Kidney epithelial cell (primary cell): ENCODE measurements at regions not wholly inside any gene's neighbourhood (a gene's known extent, or its start where the extent isn't known, plus 50 kb on each side); places are given as distances from the start of the nearest gene placed in this dataset.
"Not testable (repeated sequence)": the region's sequence is repeated elsewhere in the genome, so short reads cannot be mapped to it uniquely, and the experiment has no call there.

Experiments
- DNase-seq: peaks from one replicate; pipeline ENCODE4 v3.0.0-alpha.2; 2010; ENCODE audit warnings: low read depth
- H3K27me3 ChIP-seq: 2 replicates; pipeline ENCODE4 v1.6.0; 2011; ENCODE audit warnings: low read length; ENCODE audit not compliant: control insufficient read depth, insufficient read depth
- H3K36me3 ChIP-seq: 2 replicates; pipeline ENCODE4 v1.5.1; 2011; ENCODE audit warnings: low read length; ENCODE audit not compliant: control insufficient read depth, insufficient read depth
- H3K4me3 ChIP-seq: 2 replicates; pipeline ENCODE4 v1.5.1; 2011; ENCODE audit warnings: low read depth, mild to moderate bottlenecking, control low read depth, low read length
- CTCF ChIP-seq: IDR thresholded peaks from 2 replicates; pipeline ENCODE4 v1.5.1; 2011; ENCODE audit warnings: mild to moderate bottlenecking, moderate library complexity, low read length, control low read depth, inconsistent platforms; ENCODE audit not compliant: insufficient read depth, poor library complexity, severe bottlenecking

DNA sequence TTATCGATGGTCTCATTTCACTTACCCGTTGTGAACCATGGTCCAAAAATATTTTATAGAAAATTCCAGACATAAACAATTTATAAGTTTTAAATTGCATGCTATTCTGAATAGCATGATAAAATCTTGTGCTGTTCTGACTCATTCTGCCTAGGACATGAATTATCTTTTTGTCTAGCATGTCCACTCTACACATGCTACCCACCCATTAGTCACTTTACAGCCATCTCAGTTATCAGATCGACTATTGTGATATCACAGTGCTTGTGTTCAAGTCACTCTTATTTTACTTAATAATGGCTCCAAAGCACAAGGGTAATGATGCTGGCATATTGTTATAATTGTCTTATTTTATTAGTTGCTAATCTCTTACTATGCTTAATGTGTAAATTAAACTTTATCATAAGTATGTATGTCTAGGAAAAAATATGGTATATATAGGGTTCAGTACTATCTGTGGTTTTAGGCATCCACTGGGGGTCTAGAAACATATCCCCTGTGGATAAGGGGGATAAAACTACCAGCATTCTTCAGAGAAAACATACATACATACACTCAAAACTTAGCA, 252.0 kb upstream of the HTR1E start:
- no peak for TF ChIP-seq CTCF
- DNase-seq, result no peak
- Histone ChIP-seq H3K27me3 (no peaks in the 10 kb centered on the region), H3K36me3 (no peaks in the 10 kb centered on the region), H3K4me3 (no peak overlapping the region)

DNA sequence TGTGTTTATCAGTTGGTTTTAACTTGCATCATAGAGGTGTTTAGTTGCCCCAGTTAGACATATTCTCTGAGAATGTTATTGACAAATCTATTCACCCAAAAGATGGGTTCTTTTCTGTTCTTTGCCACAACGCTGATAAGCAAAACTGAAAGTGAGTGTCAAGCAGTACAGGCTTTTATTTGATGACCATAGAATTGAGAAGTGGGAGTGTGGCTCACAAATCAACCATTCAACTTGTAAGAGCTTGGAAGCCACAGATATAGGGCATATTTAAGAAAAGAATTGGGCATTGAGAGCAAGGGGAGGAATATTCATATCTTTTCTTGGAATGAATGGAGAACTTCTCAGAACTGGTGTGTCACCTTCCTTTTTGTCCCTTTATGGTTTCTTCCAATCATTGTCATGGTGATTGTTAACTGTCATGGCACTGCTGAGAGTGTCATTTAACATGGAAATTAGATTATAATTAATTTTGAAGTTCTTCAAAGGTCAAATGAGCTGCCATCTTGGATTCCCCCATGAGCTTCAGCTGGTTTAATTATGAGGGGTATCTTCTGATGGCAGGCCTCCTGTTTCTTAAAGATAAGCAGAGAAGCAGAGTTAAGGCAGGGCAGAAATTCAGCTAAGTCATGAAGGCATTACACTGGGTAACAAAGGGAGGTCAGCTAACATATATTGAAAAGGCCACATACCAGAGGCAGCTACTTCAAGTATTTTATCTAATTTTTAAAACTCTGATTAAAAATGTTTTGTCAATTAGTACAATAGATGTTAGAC, 254.0 kb upstream of the HTR1E start:
- Histone ChIP-seq H3K4me3 (no peak overlapping the region), H3K27me3 (no peaks in the 10 kb centered on the region)
- no peak for TF ChIP-seq CTCF

DNA sequence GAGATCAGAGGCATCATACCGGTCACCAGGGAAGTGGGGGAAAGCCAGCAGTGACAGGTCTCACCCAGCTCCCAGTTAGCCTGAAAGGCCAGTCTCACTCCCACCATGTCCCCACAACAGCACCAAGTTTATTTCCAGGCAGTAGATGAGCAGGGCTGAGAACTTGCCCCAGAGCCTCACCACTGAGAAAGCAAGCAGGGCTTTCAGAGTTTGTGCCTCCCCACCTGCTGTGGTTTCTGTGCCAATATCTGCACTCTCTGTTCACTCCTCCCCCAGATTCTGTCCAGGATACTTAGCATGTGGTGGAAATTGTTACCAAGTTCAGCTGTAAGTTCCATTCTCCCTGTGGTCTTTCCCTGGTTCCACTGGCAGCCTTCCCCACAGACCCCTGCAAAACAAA, 255.0 kb upstream of the HTR1E start:
- no peak overlapping the region for H3K4me3 ChIP-seq
- H3K27me3 ChIP-seq, result no peaks in the 10 kb centered on the region
- no peak for TF ChIP-seq CTCF
- no peak for DNase-seq
- no peaks in the 10 kb centered on the region for H3K36me3 ChIP-seq

More for the DNA sequence above, 254.0 kb upstream of the HTR1E start:
- no peaks in the 10 kb centered on the region for H3K36me3 ChIP-seq
- no peak for DNase-seq

DNA sequence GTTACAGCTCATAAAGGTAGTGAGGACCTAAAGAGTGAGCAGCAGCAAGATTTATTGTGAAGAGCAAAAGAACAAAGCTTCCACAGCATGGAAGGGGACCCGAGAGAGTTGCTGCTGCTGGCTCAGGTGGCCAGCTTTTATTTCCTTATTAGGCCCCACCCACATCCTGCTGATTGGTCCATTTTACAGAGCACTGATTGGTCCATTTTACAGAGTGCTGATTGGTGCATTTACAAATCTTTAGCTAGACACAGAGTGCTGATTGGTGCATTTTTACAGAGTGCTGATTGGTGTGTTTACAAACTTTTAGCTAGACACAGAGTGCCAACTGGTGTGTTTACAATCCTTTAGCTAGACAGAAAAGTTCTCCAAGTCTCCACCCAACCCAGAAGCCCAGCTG, 256.2 kb upstream of the HTR1E start:
- H3K27me3 ChIP-seq, H3K36me3 ChIP-seq, DNase-seq, H3K4me3 ChIP-seq: not testable (repeated sequence)

DNA sequence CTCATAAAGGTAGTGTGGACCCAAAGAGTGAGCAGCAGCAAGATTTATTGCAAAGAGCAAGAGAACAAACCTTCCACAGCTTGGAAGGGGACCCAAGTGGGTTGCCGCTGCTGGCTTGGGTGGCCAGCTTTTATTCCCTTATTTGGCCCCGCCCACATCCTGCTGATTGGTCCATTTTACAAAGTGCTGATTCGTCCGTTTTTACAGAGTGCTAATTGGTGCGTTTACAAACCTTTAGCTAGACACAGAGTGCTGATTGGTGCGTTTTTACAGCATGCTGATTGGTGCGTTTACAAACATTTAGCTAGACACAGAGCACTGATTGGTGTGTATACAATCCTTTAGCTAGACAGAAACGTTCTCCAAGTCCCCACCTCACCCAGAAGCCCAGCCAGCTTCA, 265.2 kb upstream of the HTR1E start:
- H3K36me3 ChIP-seq, DNase-seq, H3K4me3 ChIP-seq, H3K27me3 ChIP-seq: not testable (repeated sequence)

DNA sequence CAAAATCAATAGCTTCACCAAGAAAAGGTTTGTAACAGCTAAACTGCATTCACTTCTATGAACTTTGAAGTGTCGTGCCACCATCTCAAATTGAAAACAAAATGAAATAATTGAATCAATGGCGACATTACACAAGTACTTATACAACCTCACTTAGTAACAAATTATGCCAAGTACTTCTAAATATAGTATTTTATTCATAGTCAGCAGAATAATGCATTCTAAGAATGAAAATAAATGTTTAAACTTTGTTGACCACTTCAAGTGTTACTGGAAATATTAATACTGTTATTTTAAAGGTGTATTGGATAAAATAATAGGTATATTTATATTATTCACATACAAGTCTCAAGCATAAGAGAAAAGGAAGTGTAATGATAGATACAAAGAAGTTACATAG, 280.1 kb upstream of the HTR1E start:
- no peaks in the 10 kb centered on the region for H3K36me3 ChIP-seq
- no peak overlapping the region for H3K4me3 ChIP-seq
- no peak for TF ChIP-seq CTCF
- no peaks in the 10 kb centered on the region for H3K27me3 ChIP-seq
- DNase-seq, result no peak

DNA sequence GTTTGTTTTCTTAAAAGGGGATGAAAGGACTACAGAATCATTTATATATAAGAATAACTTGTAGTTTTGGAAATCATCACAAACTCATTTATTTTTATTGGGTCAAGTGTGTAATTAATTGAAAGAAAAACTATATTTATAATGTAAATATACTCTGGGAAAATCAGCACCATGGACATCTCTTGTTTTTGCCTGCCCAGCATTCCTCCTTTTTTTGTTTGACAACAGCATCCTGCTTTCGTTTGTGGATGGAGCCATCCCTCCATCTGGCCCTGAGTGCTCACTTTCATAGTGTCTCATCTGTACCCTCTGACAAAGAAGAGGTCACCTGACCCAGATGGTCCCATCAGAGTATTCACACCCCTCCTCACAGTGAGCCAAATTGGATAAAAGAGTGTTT, 308.2 kb upstream of the HTR1E start:
- Histone ChIP-seq H3K36me3 (no peaks in the 10 kb centered on the region), H3K27me3 (no peaks in the 10 kb centered on the region), H3K4me3 (no peak overlapping the region)
- DNase-seq, result no peak
- TF ChIP-seq CTCF, result no peak
